MG63 (cell line): ENCODE measurements at regions not wholly inside any gene's neighbourhood (a gene's known extent, or its start where the extent isn't known, plus 50 kb on each side); places are given as distances from the start of the nearest gene placed in this dataset.
"Not testable (repeated sequence)": the region's sequence is repeated elsewhere in the genome, so short reads cannot be mapped to it uniquely, and the experiment has no call there.

ENCODE experiments used
- DNase-seq: peaks from one replicate; pipeline ENCODE4 v3.0.0-alpha.2; 2020
- H3K27me3 ChIP-seq: fragments of 250-450 bp; sonication (Bioruptor Pico); 2 replicates; pipeline ENCODE4 v1.5.1; 2020; ENCODE audit warnings: mild to moderate bottlenecking, moderate library complexity
- H3K36me3 ChIP-seq: fragments of 250-450 bp; sonication (Bioruptor Pico); 2 replicates; pipeline ENCODE4 v1.5.1; 2020; ENCODE audit warnings: mild to moderate bottlenecking, moderate library complexity
- H3K4me3 ChIP-seq: fragments of 250-450 bp; sonication (Bioruptor Pico); 2 replicates; pipeline ENCODE4 v1.5.1; 2020; ENCODE audit warnings: mild to moderate bottlenecking, moderate library complexity
- H3K9me3 ChIP-seq: fragments of 250-450 bp; sonication (Bioruptor Pico); 2 replicates; pipeline ENCODE4 v1.5.1; 2020; ENCODE audit warnings: mild to moderate bottlenecking, moderate library complexity

GRCh38 chr20:51281521-51281920 lies 258.6 kb upstream of the KCNG1 start:
- no peak for DNase-seq
- H3K4me3 ChIP-seq: no peak overlapping the region
- 0 out of 2 replicates have a peak, but pooled peaks cover 2% of the 10 kb centered on the region for H3K9me3 ChIP-seq
- no peaks in the 10 kb centered on the region for H3K27me3 ChIP-seq
- no peaks in the 10 kb centered on the region for H3K36me3 ChIP-seq

GRCh38 chr20:51280047-51280446 lies 257.1 kb upstream of the KCNG1 start:
- Histone ChIP-seq H3K4me3 (no peak overlapping the region), H3K9me3 (0 out of 2 replicates have a peak, but pooled peaks cover 2% of the 10 kb centered on the region), H3K27me3 (no peaks in the 10 kb centered on the region), H3K36me3 (no peaks in the 10 kb centered on the region)
- no peak for DNase-seq

- DNase-seq: no peak
These were observed 255.1 kb upstream of the KCNG1 start for GRCh38 chr20:51277961-51278360.

GRCh38 chr20:51276296-51276695 lies 253.4 kb upstream of the KCNG1 start:
- H3K36me3 ChIP-seq: no peaks in the 10 kb centered on the region
- peaks cover 5% of the 10 kb centered on the region; the same call in 1 of the 2 replicates for H3K9me3 ChIP-seq
- no peak for DNase-seq
- H3K27me3 ChIP-seq: no peaks in the 10 kb centered on the region
- no peak overlapping the region for H3K4me3 ChIP-seq

More at GRCh38 chr20:51277961-51278360, 255.1 kb upstream of the KCNG1 start:
- H3K4me3 ChIP-seq: no peak overlapping the region
- no peaks in the 10 kb centered on the region for H3K36me3 ChIP-seq
- no peaks in the 10 kb centered on the region for H3K9me3 ChIP-seq
- H3K27me3 ChIP-seq: no peaks in the 10 kb centered on the region

- H3K36me3 ChIP-seq: no peaks in the 10 kb centered on the region
- H3K27me3 ChIP-seq: no peaks in the 10 kb centered on the region
- H3K9me3 ChIP-seq: peaks cover 7% of the 10 kb centered on the region; the same call in 1 of the 2 replicates
- H3K4me3 ChIP-seq: no peak overlapping the region
- peak; percentile 41 for DNase-seq
These were observed 252.9 kb upstream of the KCNG1 start for GRCh38 chr20:51275826-51276225.

GRCh38 chr20:51275181-51275580 lies 252.3 kb upstream of the KCNG1 start:
- no peak overlapping the region for H3K4me3 ChIP-seq

GRCh38 chr20:51272401-51272800 lies 249.5 kb upstream of the KCNG1 start:
- Histone ChIP-seq H3K9me3 (peaks cover 7% of the 10 kb centered on the region; the same call in 1 of the 2 replicates), H3K4me3 (no peak overlapping the region), H3K27me3 (no peaks in the 10 kb centered on the region), H3K36me3 (no peaks in the 10 kb centered on the region)
- DNase-seq: peak; percentile 16

More at GRCh38 chr20:51275181-51275580, 252.3 kb upstream of the KCNG1 start:
- Histone ChIP-seq H3K9me3 (peaks cover 7% of the 10 kb centered on the region; the same call in 1 of the 2 replicates), H3K36me3 (no peaks in the 10 kb centered on the region), H3K27me3 (no peaks in the 10 kb centered on the region)
- peak; percentile 8 for DNase-seq

GRCh38 chr20:51271931-51272330 lies 249.0 kb upstream of the KCNG1 start:
- no peaks in the 10 kb centered on the region for H3K36me3 ChIP-seq
- no peak for DNase-seq

GRCh38 chr20:51271289-51271688 lies 248.4 kb upstream of the KCNG1 start:
- not testable (repeated sequence) for H3K4me3 ChIP-seq, H3K9me3 ChIP-seq, H3K27me3 ChIP-seq, DNase-seq, H3K36me3 ChIP-seq

More at GRCh38 chr20:51271931-51272330, 249.0 kb upstream of the KCNG1 start:
- peaks cover 7% of the 10 kb centered on the region; the same call in 1 of the 2 replicates for H3K9me3 ChIP-seq
- H3K27me3 ChIP-seq: no peaks in the 10 kb centered on the region
- H3K4me3 ChIP-seq: no peak overlapping the region

- peaks cover 7% of the 10 kb centered on the region; the same call in 1 of the 2 replicates for H3K9me3 ChIP-seq
- no peaks in the 10 kb centered on the region for H3K36me3 ChIP-seq
- no peak for DNase-seq
- no peaks in the 10 kb centered on the region for H3K27me3 ChIP-seq
- H3K4me3 ChIP-seq: no peak overlapping the region
These were observed 246.8 kb upstream of the KCNG1 start for GRCh38 chr20:51269671-51270070.

- DNase-seq: no peak
- no peak overlapping the region for H3K4me3 ChIP-seq
- H3K27me3 ChIP-seq: no peaks in the 10 kb centered on the region
- H3K9me3 ChIP-seq: peaks cover 7% of the 10 kb centered on the region; the same call in 1 of the 2 replicates
- no peaks in the 10 kb centered on the region for H3K36me3 ChIP-seq
These were observed 244.8 kb upstream of the KCNG1 start for GRCh38 chr20:51267679-51268078.

- H3K9me3 ChIP-seq: 0 out of 2 replicates have a peak, but pooled peaks cover 3% of the 10 kb centered on the region
- no peak for DNase-seq
- H3K36me3 ChIP-seq: no peaks in the 10 kb centered on the region
- H3K27me3 ChIP-seq: no peaks in the 10 kb centered on the region
- no peak overlapping the region for H3K4me3 ChIP-seq
These were observed 243.4 kb upstream of the KCNG1 start for GRCh38 chr20:51266353-51266752.

- no peaks in the 10 kb centered on the region for H3K36me3 ChIP-seq
- H3K4me3 ChIP-seq: no peak overlapping the region
- no peaks in the 10 kb centered on the region for H3K27me3 ChIP-seq
- DNase-seq: peak; percentile 35
- no peaks in the 10 kb centered on the region for H3K9me3 ChIP-seq
These were observed 242.5 kb upstream of the KCNG1 start for GRCh38 chr20:51265361-51265760.

- H3K36me3 ChIP-seq: no peaks in the 10 kb centered on the region
- no peak for DNase-seq
- H3K9me3 ChIP-seq: no peaks in the 10 kb centered on the region
- H3K27me3 ChIP-seq: no peaks in the 10 kb centered on the region
- no peak overlapping the region for H3K4me3 ChIP-seq
These were observed 239.3 kb upstream of the KCNG1 start for GRCh38 chr20:51262240-51262639.

GRCh38 chr20:51259455-51259854 lies 236.5 kb upstream of the KCNG1 start:
- H3K27me3 ChIP-seq: peaks cover 2% of the 10 kb centered on the region; the same call in 1 of the 2 replicates
- DNase-seq: no peak
- H3K36me3 ChIP-seq: no peaks in the 10 kb centered on the region
- H3K9me3 ChIP-seq: no peaks in the 10 kb centered on the region
- H3K4me3 ChIP-seq: no peak overlapping the region

- no peaks in the 10 kb centered on the region for H3K9me3 ChIP-seq
- no peak overlapping the region for H3K4me3 ChIP-seq
- no peak for DNase-seq
These were observed 235.8 kb upstream of the KCNG1 start for GRCh38 chr20:51258582-51259165.

GRCh38 chr20:51255417-51255816 lies 232.5 kb upstream of the KCNG1 start:
- DNase-seq: no peak
- H3K27me3 ChIP-seq: peaks cover 5% of the 10 kb centered on the region; the same call in 1 of the 2 replicates
- H3K4me3 ChIP-seq: no peak overlapping the region
- no peaks in the 10 kb centered on the region for H3K9me3 ChIP-seq
- no peaks in the 10 kb centered on the region for H3K36me3 ChIP-seq

More at GRCh38 chr20:51258582-51259165, 235.8 kb upstream of the KCNG1 start:
- peaks cover 5% of the 10 kb centered on the region; the same call in 1 of the 2 replicates for H3K27me3 ChIP-seq
- no peaks in the 10 kb centered on the region for H3K36me3 ChIP-seq

- Histone ChIP-seq H3K4me3 (no peak overlapping the region), H3K9me3 (no peaks in the 10 kb centered on the region)
These were observed 230.4 kb upstream of the KCNG1 start for GRCh38 chr20:51253280-51253679.

More at GRCh38 chr20:51253280-51253679, 230.4 kb upstream of the KCNG1 start:
- Histone ChIP-seq H3K36me3 (no peaks in the 10 kb centered on the region), H3K27me3 (peaks cover 5% of the 10 kb centered on the region; the same call in 1 of the 2 replicates)
- DNase-seq: no peak
